Limb (tissue), 2 donors: ENCODE measurements at regions not wholly inside any gene's neighbourhood (a gene's known extent, or its start where the extent isn't known, plus 50 kb on each side); places are given as distances from the start of the nearest gene placed in this dataset.
A peak's percentile ranks its signal among the peaks of the same experiment; 100 is the strongest.

Source experiments
- DNase-seq, 2 donors: peaks; one replicate each; pipeline ENCODE4 v3.0.0-alpha.2; 2016; ENCODE audit errors: extremely low spot score in 2 of 2

DNA sequence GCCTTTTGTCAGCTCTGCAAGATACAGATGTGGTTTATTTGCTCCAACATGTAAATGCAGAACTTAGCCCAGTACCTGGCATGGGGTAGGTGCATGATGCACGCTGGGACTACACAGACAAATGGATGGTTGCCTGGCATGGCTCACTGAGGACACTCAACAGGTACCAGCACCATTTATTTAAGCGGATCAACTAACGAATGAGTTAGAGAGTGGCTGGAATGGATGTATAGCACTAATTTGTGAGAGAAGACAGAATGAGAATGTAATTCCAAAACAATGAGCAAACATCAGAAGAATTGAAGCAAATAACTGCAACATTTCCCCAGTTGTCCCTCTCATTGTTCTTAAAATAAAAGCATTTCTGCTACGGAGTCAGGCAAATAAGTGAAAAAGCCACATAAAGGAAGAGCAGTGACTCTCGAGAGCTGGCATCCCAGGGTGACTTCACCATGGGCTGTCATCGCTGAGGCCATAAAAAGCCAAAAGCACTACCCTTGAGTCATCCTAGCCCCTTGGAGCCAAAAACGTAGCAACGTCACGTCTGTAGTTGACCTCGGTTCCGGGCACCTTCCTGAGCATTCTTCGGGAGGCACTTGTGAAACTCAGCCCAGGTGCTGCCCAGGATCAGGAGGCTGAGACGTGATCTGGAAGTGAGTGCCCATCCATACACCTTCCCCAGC is 290.3 kb downstream of the NSG2 start:
- no peak for DNase-seq

DNA sequence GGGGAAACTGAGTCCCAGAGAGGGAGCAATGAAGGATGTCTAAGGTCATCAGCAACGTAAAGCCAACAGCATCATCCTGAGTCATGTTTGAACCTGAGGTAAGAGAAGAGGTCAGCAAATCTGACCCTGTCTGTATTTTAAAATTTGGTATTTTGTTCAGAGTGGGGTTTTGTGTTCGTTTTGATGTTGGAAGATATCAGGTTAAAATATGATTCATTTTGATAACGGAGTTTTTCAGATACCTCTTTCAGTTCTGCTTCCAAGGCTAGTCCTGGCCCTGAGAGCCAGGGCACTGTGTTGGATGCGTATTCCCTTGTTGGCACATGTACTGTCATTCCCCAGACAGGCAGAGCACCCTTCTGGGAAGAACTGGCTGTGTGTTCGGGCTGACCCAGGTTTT is 291.0 kb downstream of the NSG2 start:
- DNase-seq: no peak

GRCh38 chr5:174337276-174338184 is 292.0 kb downstream of the NSG2 start:
- no peak for DNase-seq

DNA sequence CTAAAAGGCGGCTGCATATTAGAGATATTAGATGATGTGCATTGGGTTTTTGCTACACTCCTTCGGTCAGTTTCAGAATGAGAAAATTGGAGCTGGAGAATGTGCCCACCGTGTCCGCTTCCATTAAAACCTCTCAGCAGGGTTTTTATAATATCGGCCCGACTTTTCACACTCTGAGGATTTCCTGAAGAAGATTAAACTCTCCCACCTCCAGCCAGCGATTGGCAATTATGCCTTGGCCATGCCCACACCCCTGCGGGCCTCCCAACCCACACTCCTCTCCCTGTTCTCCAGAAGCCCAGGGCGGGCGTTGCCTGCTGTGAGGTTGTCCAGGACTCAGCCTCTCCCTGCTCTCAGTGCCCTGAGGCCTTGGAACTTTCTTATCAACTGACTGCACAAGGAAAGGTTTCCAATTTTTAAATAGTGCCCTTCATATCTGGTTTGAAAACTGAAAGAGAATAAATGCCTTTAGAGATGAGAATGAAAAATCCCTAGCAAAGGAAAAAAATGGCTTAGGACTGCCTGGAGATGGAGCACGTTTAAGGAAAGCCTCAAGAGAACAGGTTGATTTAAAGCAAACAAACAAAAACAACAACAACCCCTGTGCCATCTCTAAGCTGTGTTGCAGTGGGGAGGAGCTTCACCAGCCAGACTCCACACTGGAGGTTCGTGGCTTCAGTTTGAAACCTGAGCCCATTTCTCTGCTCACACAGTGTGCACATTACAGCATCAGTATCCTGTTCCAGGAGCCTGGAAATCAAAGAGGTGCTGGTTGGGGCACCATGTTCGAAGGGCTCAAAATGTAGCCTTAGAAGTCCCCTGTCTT is 292.9 kb downstream of the NSG2 start:
- DNase-seq: no peak

DNA sequence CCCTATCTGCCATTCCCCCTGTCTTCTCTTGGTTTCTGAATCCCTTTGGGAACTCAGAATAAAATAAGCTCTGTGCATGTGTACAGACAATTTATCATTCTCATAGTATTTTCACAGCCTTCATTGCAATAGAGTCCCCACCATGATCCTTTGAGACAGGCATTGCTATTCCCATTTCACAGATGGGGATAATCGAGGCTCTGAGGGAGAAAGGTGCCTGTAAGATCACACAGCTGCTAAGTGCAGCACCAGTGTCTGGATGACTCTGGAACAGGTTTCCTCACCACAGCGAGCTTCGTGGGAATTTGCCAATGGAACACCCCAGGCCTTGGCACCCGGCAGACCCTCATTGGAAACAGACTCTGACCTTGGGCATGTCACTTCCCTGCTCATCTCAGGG is 293.6 kb downstream of the NSG2 start:
- DNase-seq: no peak

- DNase-seq: no peak
These were observed 294.7 kb downstream of the NSG2 start for GRCh38 chr5:174340226-174340625.

DNA sequence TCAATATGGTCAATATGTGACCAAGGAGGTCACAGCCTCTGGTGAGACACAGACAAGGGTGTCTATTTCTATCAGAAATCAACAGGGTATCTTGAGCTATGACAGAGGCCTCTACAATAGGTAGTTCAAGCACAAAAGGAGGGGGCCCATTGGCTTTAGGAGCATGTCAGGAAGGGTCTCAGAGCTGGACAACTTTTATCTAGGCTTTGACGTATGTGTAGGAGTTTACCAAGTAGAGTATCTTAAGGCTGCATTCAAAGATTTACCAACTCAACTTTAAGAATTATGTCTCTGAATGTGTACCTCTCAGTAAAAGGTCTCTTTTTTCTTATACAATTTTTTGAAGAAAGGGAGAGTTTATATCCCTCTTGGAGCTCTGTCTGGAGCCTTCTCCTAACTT is 297.2 kb downstream of the NSG2 start:
- DNase-seq: no peak

- DNase-seq: no peak
These were observed 298.3 kb downstream of the NSG2 start for GRCh38 chr5:174343826-174344225.

- DNase-seq: no peak
These were observed 298.8 kb downstream of the NSG2 start for GRCh38 chr5:174344335-174344734.

DNA sequence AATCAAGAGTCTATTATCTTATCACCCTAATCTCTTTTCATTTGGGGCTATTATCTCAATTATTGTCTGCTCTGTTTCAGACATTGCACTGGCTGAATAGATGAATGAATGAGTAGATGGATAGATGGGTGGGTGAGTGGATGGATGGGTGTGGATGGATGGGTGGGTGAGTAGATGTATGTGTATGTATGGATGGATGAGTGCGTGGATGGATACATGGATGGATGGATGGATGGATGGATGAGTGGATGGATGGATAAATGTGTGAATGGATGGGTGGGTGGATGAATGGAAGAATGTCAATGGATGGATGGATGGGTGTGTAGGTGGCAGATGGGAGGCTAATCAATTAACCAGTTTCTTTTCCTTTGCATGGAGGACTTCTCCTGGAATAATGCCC is 301.7 kb downstream of the NSG2 start:
- no peak for DNase-seq

GRCh38 chr5:174348311-174348981 is 302.9 kb downstream of the NSG2 start:
- DNase-seq: peak; percentile 41 to 61

GRCh38 chr5:174352681-174353080 is 307.2 kb downstream of the NSG2 start:
- DNase-seq: no peak

DNA sequence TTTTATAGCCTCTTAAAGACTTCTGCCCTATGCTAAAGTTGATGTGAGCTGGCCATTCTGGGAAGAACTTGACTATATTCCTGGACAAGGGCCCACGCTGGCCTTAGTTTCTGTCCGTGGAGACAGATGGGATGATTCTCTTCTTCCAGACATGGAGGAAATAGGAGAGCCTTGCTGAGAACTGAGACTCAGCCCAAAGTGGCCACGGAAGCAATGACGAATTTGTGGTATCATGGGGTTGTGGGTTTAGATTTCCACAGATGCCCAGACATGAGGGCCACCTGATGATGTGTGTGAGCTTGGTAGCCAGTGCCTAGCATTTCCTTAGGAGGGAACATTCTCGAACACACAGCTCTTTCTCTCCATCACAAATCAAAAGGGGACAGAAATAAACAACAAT is 309.1 kb downstream of the NSG2 start:
- no peak for DNase-seq

DNA sequence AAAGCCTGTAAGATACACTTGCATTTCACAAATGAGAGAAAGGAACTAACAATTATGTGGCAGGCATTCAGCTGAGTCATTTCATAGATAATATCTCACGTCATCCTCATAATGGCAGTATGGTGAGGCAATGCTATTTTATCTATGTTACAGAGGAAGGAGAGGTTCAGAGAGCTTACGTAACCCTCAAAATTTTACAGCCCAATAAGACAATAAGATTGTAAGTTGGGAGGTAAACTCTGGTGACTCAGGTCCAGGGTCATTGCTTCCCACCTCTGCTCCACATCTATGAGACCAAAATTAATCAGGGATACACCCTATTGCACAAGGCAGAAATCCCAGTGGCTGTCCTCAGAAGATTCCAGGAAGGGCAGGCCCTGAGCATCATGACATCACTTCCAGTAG is 309.7 kb downstream of the NSG2 start:
- no peak for DNase-seq

GRCh38 chr5:174355995-174356394 is 310.5 kb downstream of the NSG2 start:
- DNase-seq: no peak

GRCh38 chr5:174356536-174356935 is 311.0 kb downstream of the NSG2 start:
- DNase-seq: no peak

GRCh38 chr5:174358276-174358675 is 312.8 kb downstream of the NSG2 start:
- no peak for DNase-seq

- DNase-seq: no peak
These were observed 313.6 kb downstream of the NSG2 start for GRCh38 chr5:174359071-174359470.

DNA sequence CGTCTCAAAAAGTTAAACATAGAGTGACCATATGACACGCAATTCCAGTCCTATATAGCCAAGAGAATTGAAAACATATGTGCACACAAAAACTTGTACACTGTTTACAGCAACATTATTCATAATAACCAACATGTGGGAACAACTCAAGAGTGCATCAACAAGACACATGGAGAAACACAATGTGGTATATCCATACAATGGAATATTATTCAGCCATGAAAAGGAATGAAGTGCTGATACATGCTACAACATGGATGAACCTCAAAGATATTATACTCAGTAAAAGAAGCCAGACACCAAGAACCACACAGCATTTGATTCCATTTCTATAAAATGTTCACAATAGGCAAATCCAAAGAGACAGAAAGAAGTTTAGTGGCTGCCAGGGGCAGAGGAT is 317.0 kb downstream of the NSG2 start:
- no peak for DNase-seq

- no peak for DNase-seq
These were observed 318.4 kb downstream of the NSG2 start for GRCh38 chr5:174363934-174364333.

DNA sequence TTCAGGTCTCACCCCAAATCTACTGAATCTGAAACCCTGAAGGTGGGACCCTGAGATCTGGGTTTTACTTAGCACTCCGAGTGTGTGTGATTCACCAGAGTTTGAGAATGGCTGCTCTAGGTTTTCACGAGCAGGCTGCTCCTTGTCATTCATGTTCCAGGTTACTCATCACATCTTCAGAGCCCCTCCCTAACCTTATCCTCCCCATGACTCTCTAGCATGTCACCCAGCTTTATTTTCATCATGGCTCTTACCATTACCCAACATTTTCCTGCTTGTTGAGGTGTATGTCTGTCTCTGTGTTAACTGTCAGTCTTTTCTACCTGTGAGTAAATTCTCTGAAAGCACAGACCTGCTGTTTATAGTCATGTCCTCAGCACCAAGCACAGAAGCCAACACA is 319.2 kb downstream of the NSG2 start:
- DNase-seq: no peak
